CD4-positive, CD25-positive, alpha-beta regulatory T cell (primary cell): ENCODE measurements at regions not wholly inside any gene's neighbourhood (a gene's known extent, or its start where the extent isn't known, plus 50 kb on each side); places are given as distances from the start of the nearest gene placed in this dataset.

Experiments
- ATAC-seq, 2 donors: fragments of 150-1000 bp; cut with Tn5 transposase; one replicate each; pipeline ENCODE4 v1.10.0; 2021; ENCODE audit warnings: low read depth in 2 of 2, moderate number of reproducible peaks in 2 of 2, moderate library complexity in 1 of 2
- DNase-seq, 3 donors: peaks; one replicate each; pipeline versions ENCODE4 v3.0.0 to v3.0.0-alpha.2; 2012 to 2022; ENCODE audit warnings: mixed read lengths in 1 of 3
- H3K27ac ChIP-seq: one replicate; pipeline ENCODE4 v1.7.0; 2013; ENCODE audit warnings: mild to moderate bottlenecking, low read length; ENCODE audit not compliant: insufficient read depth, poor library complexity, severe bottlenecking
- H3K27me3 ChIP-seq: one replicate; pipeline ENCODE4 v1.7.0; 2013; ENCODE audit warnings: low read length; ENCODE audit not compliant: control insufficient read depth, insufficient read depth
- H3K36me3 ChIP-seq: one replicate; pipeline ENCODE4 v1.7.0; 2013; ENCODE audit warnings: mild to moderate bottlenecking, low read length, moderate library complexity; ENCODE audit not compliant: control insufficient read depth, insufficient read depth
- H3K4me1 ChIP-seq: 2 replicates; pipeline ENCODE4 v1.7.0; 2013; ENCODE audit warnings: mild to moderate bottlenecking, low read length; ENCODE audit not compliant: insufficient read depth, control insufficient read depth, poor library complexity, severe bottlenecking
- H3K4me3 ChIP-seq: one replicate; pipeline ENCODE4 v1.7.0; 2013; ENCODE audit warnings: low read depth, mild to moderate bottlenecking, low read length, moderate library complexity
- H3K9me3 ChIP-seq, 2 experiments: 1 replicate in 1 of 2; 2 replicates in 1 of 2; pipeline ENCODE4 v1.7.0; 2013; ENCODE audit warnings: low read length in 2 of 2, mild to moderate bottlenecking in 1 of 2, moderate library complexity in 1 of 2; ENCODE audit not compliant: control insufficient read depth in 2 of 2
- H3K27ac Mint-ChIP-seq, 3 donors: one replicate each; pipeline ENCODE4 v1.8.0; 2020 to 2022; ENCODE audit warnings: mild to moderate bottlenecking in 3 of 3, mixed read lengths in 3 of 3, moderate library complexity in 2 of 3
- H3K27me3 Mint-ChIP-seq: one replicate; pipeline ENCODE4 v1.8.0; 2022; ENCODE audit warnings: mild to moderate bottlenecking, mixed read lengths
- H3K36me3 Mint-ChIP-seq: one replicate; pipeline ENCODE4 v1.8.0; 2020; ENCODE audit warnings: mixed read lengths
- H3K4me1 Mint-ChIP-seq, 4 donors: one replicate each; pipeline ENCODE4 v1.8.0; 2020 to 2022; ENCODE audit warnings: mixed read lengths in 4 of 4, mild to moderate bottlenecking in 1 of 4
- H3K4me3 Mint-ChIP-seq, 4 donors: one replicate each; pipeline ENCODE4 v1.8.0; 2020 to 2022; ENCODE audit warnings: mild to moderate bottlenecking in 4 of 4, mixed read lengths in 4 of 4, moderate library complexity in 3 of 4
- H3K9me3 Mint-ChIP-seq, 7 donors: one replicate each; pipeline ENCODE4 v1.8.0; 2020 to 2022; ENCODE audit warnings: mixed read lengths in 7 of 7, mild to moderate bottlenecking in 3 of 7, moderate library complexity in 2 of 7

DNA sequence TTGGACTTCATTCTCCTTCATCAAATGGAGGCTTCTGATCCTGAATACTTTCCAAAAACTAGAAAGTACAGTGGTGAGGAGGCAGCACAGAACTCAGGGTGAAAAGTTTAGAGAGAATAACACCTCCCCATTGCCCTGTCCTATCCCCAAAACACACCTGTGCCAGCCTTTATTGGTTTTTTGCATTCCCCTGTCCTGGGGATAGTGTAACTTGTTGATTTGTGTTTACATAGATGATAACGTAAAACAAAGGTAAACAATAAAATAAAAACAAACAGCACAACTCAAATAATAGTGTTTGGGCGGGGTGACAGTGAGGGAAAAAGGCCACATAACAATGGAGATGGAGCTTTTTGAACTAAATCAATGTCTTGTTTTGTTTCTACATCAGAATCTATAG is 1917.7 kb downstream of the TP53TG3F start:
- Mint-ChIP-seq H3K4me1 (no peaks in the 10 kb centered on the region), H3K4me3 (no peak overlapping the region), H3K36me3 (no peaks in the 10 kb centered on the region), H3K27ac (no peak overlapping the region), H3K27me3 (no peaks in the 10 kb centered on the region), H3K9me3 (peaks cover 4 to 40% (median 17%) of the 10 kb centered on the region in 7 donors)
- H3K27ac ChIP-seq, result no peak overlapping the region
- no peaks in the 10 kb centered on the region for H3K4me1 ChIP-seq
- no peaks in the 10 kb centered on the region for H3K27me3 ChIP-seq
- ATAC-seq (no peak), DNase-seq (no peak)
- H3K36me3 ChIP-seq, result no peaks in the 10 kb centered on the region
- H3K4me3 ChIP-seq, result no peak overlapping the region
- H3K9me3 ChIP-seq, result peaks cover 0 to 16% of the 10 kb centered on the region in 2 experiments

DNA sequence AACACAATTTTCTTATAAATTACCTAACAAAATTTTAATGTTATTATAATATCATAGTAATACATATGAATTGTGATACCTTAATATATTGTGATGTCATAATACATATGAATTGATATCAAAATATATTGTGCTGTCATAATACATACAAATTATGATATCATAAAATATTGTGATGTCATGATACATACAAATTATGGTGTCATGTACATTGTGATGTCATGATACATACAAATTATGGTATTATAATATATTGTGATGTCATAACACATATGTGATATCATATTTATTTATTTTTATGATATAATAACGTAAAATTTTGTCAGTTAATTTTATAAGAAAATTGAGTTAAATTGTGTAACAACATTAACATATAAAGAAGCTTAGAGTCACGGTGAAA is 1927.2 kb downstream of the TP53TG3F start:
- no peaks in the 10 kb centered on the region for H3K27me3 ChIP-seq
- Mint-ChIP-seq H3K27ac (no peak overlapping the region), H3K36me3 (no peaks in the 10 kb centered on the region), H3K9me3 (peaks cover 1 to 43% (median 5%) of the 10 kb centered on the region in 7 donors), H3K27me3 (no peaks in the 10 kb centered on the region), H3K4me3 (no peak overlapping the region), H3K4me1 (no peaks in the 10 kb centered on the region)
- ATAC-seq (no peak), DNase-seq (no peak)
- no peak overlapping the region for H3K4me3 ChIP-seq
- H3K27ac ChIP-seq, result no peak overlapping the region
- peaks cover 0 to 9% of the 10 kb centered on the region in 2 experiments for H3K9me3 ChIP-seq
- H3K36me3 ChIP-seq, result no peaks in the 10 kb centered on the region
- H3K4me1 ChIP-seq, result no peaks in the 10 kb centered on the region

DNA sequence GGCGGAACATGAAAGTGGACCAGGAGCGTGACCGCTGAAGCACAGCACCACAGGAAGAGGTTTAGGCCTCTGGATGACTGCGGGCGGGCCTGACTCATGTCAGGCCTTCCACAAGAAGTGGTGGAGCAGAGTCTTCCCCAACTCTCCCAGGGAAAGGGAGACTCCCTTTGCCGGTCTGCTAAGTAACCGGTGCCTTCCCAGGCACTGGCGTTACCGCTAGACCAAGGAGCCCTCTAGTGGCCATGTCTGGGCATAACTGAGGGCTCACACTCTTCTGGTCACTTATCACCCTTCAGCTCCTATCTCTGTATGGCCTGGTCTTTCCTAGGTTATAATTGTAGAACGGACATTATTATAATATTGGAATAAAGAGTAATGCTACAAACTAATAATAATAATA is 1931.9 kb downstream of the TP53TG3F start:
- Mint-ChIP-seq H3K9me3 (peaks cover 2 to 44% (median 5%) of the 10 kb centered on the region in 7 donors), H3K27me3 (no peaks in the 10 kb centered on the region), H3K4me1 (no peaks in the 10 kb centered on the region)

DNA sequence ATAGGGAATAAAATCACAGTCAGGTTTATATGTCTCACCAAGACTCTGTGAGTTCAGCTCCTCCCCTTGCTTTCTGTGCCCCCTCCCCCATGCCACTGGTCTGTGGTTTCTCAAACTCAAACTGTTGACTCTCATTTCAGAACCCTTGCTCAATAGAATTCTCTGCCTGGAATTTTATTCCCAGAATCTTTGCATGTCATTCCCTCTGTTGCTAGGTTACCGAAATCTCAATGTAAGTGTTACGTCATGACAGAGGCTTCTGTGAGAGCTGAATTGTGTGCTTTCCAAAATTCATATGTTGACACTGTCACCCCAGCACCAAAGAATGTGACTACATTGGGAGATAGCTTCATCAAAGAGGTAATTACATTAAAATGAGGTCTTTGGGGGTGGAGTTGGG is 1938.8 kb downstream of the TP53TG3F start:
- H3K4me3 Mint-ChIP-seq, result no peak overlapping the region
- no peaks in the 10 kb centered on the region for H3K36me3 Mint-ChIP-seq
- no peaks in the 10 kb centered on the region for H3K4me1 Mint-ChIP-seq
- H3K9me3 Mint-ChIP-seq, result peaks cover 0 to 56% (median 17%) of the 10 kb centered on the region in 7 donors
- no peaks in the 10 kb centered on the region for H3K27me3 ChIP-seq
- no peaks in the 10 kb centered on the region for H3K36me3 ChIP-seq
- ATAC-seq (no peak), DNase-seq (no peak)
- H3K9me3 ChIP-seq, result peaks cover 2 to 29% of the 10 kb centered on the region in 2 experiments
- H3K4me3 ChIP-seq, result no peak overlapping the region
- no peak overlapping the region for H3K27ac ChIP-seq
- H3K4me1 ChIP-seq, result no peaks in the 10 kb centered on the region
- no peaks in the 10 kb centered on the region for H3K27me3 Mint-ChIP-seq
- H3K27ac Mint-ChIP-seq, result no peak overlapping the region

More for the DNA sequence above, 1931.9 kb downstream of the TP53TG3F start:
- no peaks in the 10 kb centered on the region for H3K4me1 ChIP-seq
- no peak overlapping the region for H3K4me3 ChIP-seq
- ATAC-seq (no peak), DNase-seq (peak in 1 of 3 donors; percentile 1)
- no peak overlapping the region for H3K4me3 Mint-ChIP-seq
- H3K9me3 ChIP-seq, result peaks cover 2 to 22% of the 10 kb centered on the region in 2 experiments
- H3K27ac Mint-ChIP-seq, result peak overlapping the region in 1 of 3 donors; percentile 14
- H3K36me3 Mint-ChIP-seq, result no peaks in the 10 kb centered on the region
- H3K36me3 ChIP-seq, result no peaks in the 10 kb centered on the region
- H3K27ac ChIP-seq, result no peak overlapping the region
- H3K27me3 ChIP-seq, result no peaks in the 10 kb centered on the region

DNA sequence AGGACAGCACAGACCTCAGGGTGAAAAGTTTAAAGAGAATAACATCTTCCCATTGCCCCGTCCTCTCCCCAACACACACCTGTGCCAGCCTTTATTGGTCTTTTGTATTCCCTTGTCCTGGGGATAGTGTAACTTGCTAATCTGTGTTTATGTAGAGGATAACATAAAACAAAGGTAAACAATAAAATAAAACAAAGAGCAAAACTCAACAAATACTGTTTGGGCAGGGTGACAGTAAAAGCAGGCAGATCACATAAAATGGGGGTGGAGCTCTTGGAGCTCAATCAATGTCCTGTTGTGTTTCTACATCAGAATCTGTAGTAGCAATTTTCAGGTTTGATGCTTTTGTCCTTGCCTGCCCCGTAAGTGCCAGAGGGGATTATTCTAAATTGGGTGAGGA is 1939.7 kb downstream of the TP53TG3F start:
- H3K4me1 Mint-ChIP-seq, result no peaks in the 10 kb centered on the region
- H3K27ac Mint-ChIP-seq, result no peak overlapping the region
- H3K36me3 Mint-ChIP-seq, result no peaks in the 10 kb centered on the region
- H3K4me3 ChIP-seq, result no peak overlapping the region
- H3K9me3 ChIP-seq, result peaks cover under 1 to 23% of the 10 kb centered on the region in 2 experiments
- DNase-seq (no peak), ATAC-seq (no peak)
- H3K27ac ChIP-seq, result no peak overlapping the region
- peaks cover 0 to 52% (median 15%) of the 10 kb centered on the region in 7 donors for H3K9me3 Mint-ChIP-seq
- no peaks in the 10 kb centered on the region for H3K36me3 ChIP-seq
- H3K4me1 ChIP-seq, result no peaks in the 10 kb centered on the region
- no peaks in the 10 kb centered on the region for H3K27me3 ChIP-seq
- H3K4me3 Mint-ChIP-seq, result peak overlapping the region in 1 of 4 donors; percentile 47
- no peaks in the 10 kb centered on the region for H3K27me3 Mint-ChIP-seq

DNA sequence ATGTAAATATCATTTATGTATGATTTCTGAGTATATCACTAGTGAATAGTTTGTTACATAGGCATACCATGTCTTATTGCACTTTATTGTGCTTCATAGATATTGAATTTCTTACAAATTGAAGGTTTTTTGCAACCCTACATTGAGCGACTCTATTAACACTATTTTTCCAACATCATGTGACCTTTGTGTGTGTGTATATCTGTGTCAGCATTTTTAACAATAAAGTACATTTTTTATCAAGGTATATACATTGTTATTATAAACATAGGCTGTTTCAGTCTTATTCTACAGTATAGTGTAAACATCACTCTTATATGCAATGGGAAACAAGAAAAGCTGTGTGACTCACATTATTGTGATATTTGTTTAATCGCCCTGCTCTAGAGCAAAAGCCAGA is 1944.9 kb downstream of the TP53TG3F start:
- Mint-ChIP-seq H3K9me3 (peaks cover 3 to 30% (median 13%) of the 10 kb centered on the region in 7 donors), H3K27me3 (no peaks in the 10 kb centered on the region), H3K4me3 (no peak overlapping the region), H3K4me1 (no peaks in the 10 kb centered on the region), H3K36me3 (no peaks in the 10 kb centered on the region), H3K27ac (no peak overlapping the region)
- Histone ChIP-seq H3K27ac (no peak overlapping the region), H3K4me1 (no peaks in the 10 kb centered on the region), H3K4me3 (no peak overlapping the region), H3K9me3 (peaks cover 4 to 18% of the 10 kb centered on the region in 2 experiments), H3K36me3 (no peaks in the 10 kb centered on the region), H3K27me3 (no peaks in the 10 kb centered on the region)
- ATAC-seq, result no peak
- DNase-seq, result no peak

DNA sequence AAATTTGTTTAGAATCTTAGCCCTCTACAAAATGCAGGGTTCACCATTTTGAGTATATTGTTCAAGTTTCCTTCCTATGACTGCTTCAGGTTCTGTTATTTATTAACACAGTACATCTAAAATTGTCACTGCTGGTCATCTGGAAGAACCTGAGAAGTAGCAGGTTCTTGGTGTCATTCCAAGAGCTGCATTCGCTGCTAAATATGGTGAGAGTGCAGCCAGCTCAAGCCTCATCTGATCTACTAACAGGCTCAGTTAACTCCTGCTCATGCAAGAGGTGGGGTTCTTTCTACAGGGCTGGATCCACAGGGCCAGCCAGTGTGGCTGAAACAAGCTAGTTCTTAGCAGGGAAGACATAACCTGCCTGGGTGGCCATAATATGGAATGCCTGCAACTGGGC is 1946.1 kb downstream of the TP53TG3F start:
- DNase-seq, result no peak
- Histone ChIP-seq H3K4me3 (no peak overlapping the region), H3K36me3 (no peaks in the 10 kb centered on the region), H3K4me1 (no peaks in the 10 kb centered on the region), H3K27me3 (no peaks in the 10 kb centered on the region), H3K9me3 (peaks cover 4 to 21% of the 10 kb centered on the region in 2 experiments), H3K27ac (no peak overlapping the region)
- no peak overlapping the region for H3K4me3 Mint-ChIP-seq
- H3K27ac Mint-ChIP-seq, result no peak overlapping the region
- no peaks in the 10 kb centered on the region for H3K36me3 Mint-ChIP-seq
- ATAC-seq, result no peak
- H3K9me3 Mint-ChIP-seq, result peaks cover 3 to 30% (median 12%) of the 10 kb centered on the region in 7 donors
- H3K4me1 Mint-ChIP-seq, result no peaks in the 10 kb centered on the region
- no peaks in the 10 kb centered on the region for H3K27me3 Mint-ChIP-seq

DNA sequence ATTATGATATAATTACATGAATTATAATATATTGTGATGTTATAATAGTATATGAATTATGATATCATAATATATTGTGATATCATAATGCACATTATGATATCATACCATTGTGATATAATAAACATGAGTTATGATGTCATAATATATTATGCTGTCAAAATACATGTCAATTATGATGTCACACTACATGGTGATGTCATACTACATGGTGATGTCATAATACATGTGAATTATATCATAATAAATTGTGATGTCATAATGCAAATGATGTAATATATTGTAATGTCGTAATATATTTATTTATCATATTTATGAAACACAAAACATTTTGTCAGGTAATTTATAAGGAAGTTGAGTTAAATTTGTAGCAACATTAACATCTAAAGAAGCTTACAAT is 1950.1 kb downstream of the TP53TG3F start:
- no peak overlapping the region for H3K27ac ChIP-seq
- H3K27ac Mint-ChIP-seq, result no peak overlapping the region
- no peaks in the 10 kb centered on the region for H3K4me1 Mint-ChIP-seq
- H3K4me3 Mint-ChIP-seq, result no peak overlapping the region
- ATAC-seq (no peak), DNase-seq (no peak)
- no peaks in the 10 kb centered on the region for H3K36me3 Mint-ChIP-seq
- H3K27me3 ChIP-seq, result no peaks in the 10 kb centered on the region
- peaks cover 9 to 21% of the 10 kb centered on the region in 2 experiments for H3K9me3 ChIP-seq
- H3K4me3 ChIP-seq, result no peak overlapping the region
- no peaks in the 10 kb centered on the region for H3K4me1 ChIP-seq
- peaks cover 0 to 34% (median 16%) of the 10 kb centered on the region in 7 donors for H3K9me3 Mint-ChIP-seq
- H3K36me3 ChIP-seq, result no peaks in the 10 kb centered on the region
- no peaks in the 10 kb centered on the region for H3K27me3 Mint-ChIP-seq
